SH-SY5Y (cell line): ENCODE measurements at regions not wholly inside any gene's neighbourhood (a gene's known extent, or its start where the extent isn't known, plus 50 kb on each side); places are given as distances from the start of the nearest gene placed in this dataset.

Experiments
- GATA2 ChIP-seq: IDR thresholded peaks from 2 replicates; pipeline ENCODE4 v1.6.1; 2011; ENCODE audit warnings: mild to moderate bottlenecking, low read depth, low read length
- GATA3 ChIP-seq: IDR thresholded peaks from 2 replicates; pipeline ENCODE4 v1.6.1; 2011; ENCODE audit warnings: low read depth, mild to moderate bottlenecking, low read length, moderate library complexity

- TF ChIP-seq GATA2 = no peak
- TF ChIP-seq GATA3 = no peak
These were observed 85.4 kb downstream of the CBLN4 start for GRCh38 chr20:55919956-55920355.
